Smooth muscle cell (in vitro differentiated cells): ENCODE measurements at regions not wholly inside any gene's neighbourhood (a gene's known extent, or its start where the extent isn't known, plus 50 kb on each side); places are given as distances from the start of the nearest gene placed in this dataset.

Experiments used
- DNase-seq: peaks from one replicate; lab custom pipeline; 2025; ENCODE audit not compliant: unreplicated experiment; lab: John Stamatoyannopoulos, UW
- H2AFZ ChIP-seq: fragments of 200-600 bp; sonication (generic); 2 replicates; pipeline ENCODE4 v1.6.0; 2016; ENCODE audit warnings: antibody characterized with exemption, low read depth, mild to moderate bottlenecking
- H3F3A ChIP-seq: fragments of 200-600 bp; sonication (generic); 2 replicates; pipeline ENCODE4 v1.6.0; 2017; ENCODE audit warnings: antibody characterized with exemption, low read depth
- H3K27ac ChIP-seq: fragments of 200-600 bp; sonication (generic); 2 replicates; pipeline ENCODE4 v1.5.1; 2016; ENCODE audit warnings: low read depth, mild to moderate bottlenecking
- H3K27me3 ChIP-seq: fragments of 200-600 bp; sonication (generic); 2 replicates; pipeline ENCODE4 v1.6.1; 2016; ENCODE audit warnings: low read depth, mild to moderate bottlenecking
- H3K36me3 ChIP-seq: fragments of 200-600 bp; sonication (generic); 2 replicates; pipeline ENCODE4 v1.5.1; 2016; ENCODE audit warnings: low read depth
- H3K4me1 ChIP-seq: fragments of 200-600 bp; sonication (generic); 2 replicates; pipeline ENCODE4 v1.5.1; 2016; ENCODE audit warnings: low read depth
- H3K4me2 ChIP-seq: fragments of 200-600 bp; sonication (generic); 2 replicates; pipeline ENCODE4 v1.6.0; 2016; ENCODE audit warnings: mild to moderate bottlenecking
- H3K4me3 ChIP-seq: fragments of 200-600 bp; sonication (generic); 2 replicates; pipeline ENCODE4 v1.5.1; 2016; ENCODE audit warnings: mild to moderate bottlenecking
- H3K79me2 ChIP-seq: fragments of 200-600 bp; sonication (generic); 2 replicates; pipeline ENCODE4 v1.6.0; 2016; ENCODE audit warnings: low read depth, mild to moderate bottlenecking
- H3K9ac ChIP-seq: fragments of 200-600 bp; sonication (generic); 2 replicates; pipeline ENCODE4 v1.6.0; 2016; ENCODE audit warnings: low read depth
- H3K9me3 ChIP-seq: fragments of 200-600 bp; sonication (generic); replicated peaks from 2 replicates; pipeline ENCODE4 v1.5.1; 2016; ENCODE audit warnings: low read depth
- H4K20me1 ChIP-seq: fragments of 200-600 bp; sonication (generic); 2 replicates; pipeline ENCODE4 v1.6.0; 2016; ENCODE audit warnings: low read depth
- WGBS: methylation state at CpG from one replicate; pipeline ENCODE4 v1.1.7; 2016; ENCODE audit warnings: low lambda C conversion rate; 5-methylcytosine and 5-hydroxymethylcytosine counted together
- TF ChIP-seq, protein P1 (sequence below): fragments of 200-600 bp; sonication (generic); IDR thresholded peaks from 2 replicates; pipeline ENCODE4 v1.5.1; 2017; ENCODE audit warnings: borderline replicate concordance, mild to moderate bottlenecking, antibody characterized with exemption; ENCODE audit not compliant: insufficient read depth, poor library complexity, severe bottlenecking

DNA sequence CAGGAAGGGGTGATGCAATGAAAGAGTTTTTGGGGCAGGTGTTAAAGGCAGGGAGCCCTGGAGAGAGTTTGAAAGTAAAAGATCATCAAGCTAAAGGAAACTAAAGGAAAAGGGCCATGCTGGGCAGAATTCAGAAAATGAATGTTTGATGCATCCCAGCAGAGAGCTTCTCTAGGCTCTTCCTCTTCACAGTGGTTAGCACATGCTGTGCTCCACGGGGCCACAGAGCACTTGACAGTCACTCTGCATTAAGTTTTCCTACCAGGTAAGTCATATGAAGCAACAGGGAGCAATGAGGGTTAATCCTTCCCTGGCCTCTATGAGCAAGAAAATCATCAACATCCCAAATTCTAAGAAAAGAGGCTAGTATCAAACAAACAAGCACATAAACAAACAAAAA, 895.2 kb downstream of the TRIB2 start:
- Histone ChIP-seq H4K20me1 (no peaks in the 10 kb centered on the region), H3K9me3 (no peaks in the 10 kb centered on the region), H3K27ac (no peak overlapping the region), H3F3A (no peaks in the 10 kb centered on the region), H3K4me3 (no peak overlapping the region), H2AFZ (no peak overlapping the region), H3K4me1 (no peaks in the 10 kb centered on the region), H3K79me2 (no peaks in the 10 kb centered on the region), H3K4me2 (no peak overlapping the region), H3K36me3 (no peaks in the 10 kb centered on the region), H3K27me3 (no peaks in the 10 kb centered on the region), H3K9ac (no peak overlapping the region)
- TF ChIP-seq, protein P1, sequence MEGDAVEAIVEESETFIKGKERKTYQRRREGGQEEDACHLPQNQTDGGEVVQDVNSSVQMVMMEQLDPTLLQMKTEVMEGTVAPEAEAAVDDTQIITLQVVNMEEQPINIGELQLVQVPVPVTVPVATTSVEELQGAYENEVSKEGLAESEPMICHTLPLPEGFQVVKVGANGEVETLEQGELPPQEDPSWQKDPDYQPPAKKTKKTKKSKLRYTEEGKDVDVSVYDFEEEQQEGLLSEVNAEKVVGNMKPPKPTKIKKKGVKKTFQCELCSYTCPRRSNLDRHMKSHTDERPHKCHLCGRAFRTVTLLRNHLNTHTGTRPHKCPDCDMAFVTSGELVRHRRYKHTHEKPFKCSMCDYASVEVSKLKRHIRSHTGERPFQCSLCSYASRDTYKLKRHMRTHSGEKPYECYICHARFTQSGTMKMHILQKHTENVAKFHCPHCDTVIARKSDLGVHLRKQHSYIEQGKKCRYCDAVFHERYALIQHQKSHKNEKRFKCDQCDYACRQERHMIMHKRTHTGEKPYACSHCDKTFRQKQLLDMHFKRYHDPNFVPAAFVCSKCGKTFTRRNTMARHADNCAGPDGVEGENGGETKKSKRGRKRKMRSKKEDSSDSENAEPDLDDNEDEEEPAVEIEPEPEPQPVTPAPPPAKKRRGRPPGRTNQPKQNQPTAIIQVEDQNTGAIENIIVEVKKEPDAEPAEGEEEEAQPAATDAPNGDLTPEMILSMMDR: no peak
- WGBS: 18% methylated on average over 1 of the region's 1 CpG
- DNase-seq: no peak

DNA sequence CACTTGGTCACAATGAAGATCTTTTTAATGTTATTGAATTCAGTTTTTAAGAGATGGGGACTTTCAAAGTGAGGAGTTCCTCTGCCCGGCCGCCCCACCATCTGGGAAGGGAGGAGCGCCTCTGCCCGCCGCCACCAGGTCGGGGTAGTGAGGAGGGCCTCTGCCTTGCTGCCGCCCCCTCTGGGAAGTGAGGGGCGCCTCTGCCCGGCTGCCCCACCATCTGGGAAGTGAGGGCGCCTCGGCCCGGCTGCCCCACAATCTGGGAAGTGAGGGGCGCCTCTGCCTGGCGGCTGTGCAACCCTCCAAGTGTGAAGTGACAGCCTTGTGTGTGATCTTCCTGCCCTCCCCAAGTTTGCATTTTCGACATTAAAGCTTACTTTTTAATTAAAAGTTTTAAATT, 899.3 kb downstream of the TRIB2 start:
- TF ChIP-seq, protein P1: no peak
- Histone ChIP-seq H3F3A (no peaks in the 10 kb centered on the region), H3K4me1 (no peaks in the 10 kb centered on the region), H2AFZ (no peak overlapping the region), H3K27ac (no peak overlapping the region), H3K9ac (no peak overlapping the region), H3K27me3 (no peaks in the 10 kb centered on the region), H3K4me3 (no peak overlapping the region), H3K79me2 (no peaks in the 10 kb centered on the region), H3K9me3 (no peaks in the 10 kb centered on the region), H3K36me3 (no peaks in the 10 kb centered on the region), H4K20me1 (no peaks in the 10 kb centered on the region), H3K4me2 (no peak overlapping the region)
- DNase-seq: no peak
- 90% methylated on average over 15 of the region's 15 CpGs for WGBS

DNA sequence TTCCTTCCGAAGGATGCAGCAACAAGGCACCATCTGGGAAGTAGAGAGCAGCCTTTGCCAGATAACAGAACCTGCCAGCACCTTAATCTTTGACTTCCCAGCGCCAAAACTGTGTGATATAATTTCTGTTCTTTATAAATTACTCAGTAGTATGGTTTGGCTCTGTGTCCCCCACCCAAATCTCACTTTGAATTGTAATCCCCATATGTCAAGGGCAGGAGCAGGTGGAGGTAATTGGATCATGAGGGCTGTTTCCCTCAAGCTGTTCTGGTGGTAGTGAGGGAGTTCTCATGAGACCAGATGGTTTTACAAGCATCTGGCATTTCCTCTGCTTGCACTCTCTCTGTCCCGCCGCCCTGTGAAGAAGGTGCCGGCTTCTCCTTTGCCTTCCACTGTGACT, 899.9 kb downstream of the TRIB2 start:
- H3K36me3 ChIP-seq: no peaks in the 10 kb centered on the region
- no peak overlapping the region for H3K4me3 ChIP-seq
- no peak overlapping the region for H3K4me2 ChIP-seq
- TF ChIP-seq, protein P1: no peak
- H3K9ac ChIP-seq: no peak overlapping the region
- H3F3A ChIP-seq: no peaks in the 10 kb centered on the region
- H3K79me2 ChIP-seq: no peaks in the 10 kb centered on the region
- 69% methylated on average over 5 of the region's 5 CpGs for WGBS
- DNase-seq: no peak
- H4K20me1 ChIP-seq: no peaks in the 10 kb centered on the region
- no peaks in the 10 kb centered on the region for H3K9me3 ChIP-seq
- no peak overlapping the region for H2AFZ ChIP-seq
- no peaks in the 10 kb centered on the region for H3K27me3 ChIP-seq
- no peak overlapping the region for H3K27ac ChIP-seq
- no peaks in the 10 kb centered on the region for H3K4me1 ChIP-seq

DNA sequence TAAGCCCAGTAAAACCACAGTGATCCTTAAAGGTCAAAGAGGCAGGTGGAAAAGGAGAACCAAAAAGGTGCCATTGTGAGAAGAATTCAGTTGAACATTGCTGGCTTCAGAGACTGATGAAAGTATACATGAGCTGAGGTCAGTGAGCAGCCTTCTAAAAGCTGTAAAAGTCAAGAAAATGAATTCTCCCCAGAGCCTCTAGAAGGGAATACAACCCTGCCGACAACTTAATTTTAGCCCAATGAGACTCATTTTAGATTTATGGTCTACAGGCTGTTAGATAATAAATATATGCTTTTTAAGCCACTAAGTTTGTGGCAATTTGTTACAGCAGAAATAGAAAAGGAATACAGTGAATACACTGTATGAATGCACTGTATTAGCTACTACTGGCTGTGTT, 911.4 kb downstream of the TRIB2 start:
- H2AFZ ChIP-seq: no peak overlapping the region
- H3K4me1 ChIP-seq: no peaks in the 10 kb centered on the region
- no peaks in the 10 kb centered on the region for H3K9me3 ChIP-seq
- TF ChIP-seq, protein P1: no peak
- H3K4me2 ChIP-seq: no peak overlapping the region
- DNase-seq: no peak
- no peaks in the 10 kb centered on the region for H3F3A ChIP-seq
- no peaks in the 10 kb centered on the region for H3K79me2 ChIP-seq
- no peaks in the 10 kb centered on the region for H3K36me3 ChIP-seq
- no peak overlapping the region for H3K4me3 ChIP-seq
- H3K27ac ChIP-seq: no peak overlapping the region
- WGBS: 86% methylated on average over 1 of the region's 1 CpG
- no peaks in the 10 kb centered on the region for H4K20me1 ChIP-seq
- H3K27me3 ChIP-seq: no peaks in the 10 kb centered on the region
- H3K9ac ChIP-seq: no peak overlapping the region
